Activated naive CD4-positive, alpha-beta T cell treated with anti-CD3 and anti-CD28 coated beads, Interleukin-2, amount 10 ng/mL, durations not matched to agents 7 days and 5 days (primary cell): ENCODE measurements at regions not wholly inside any gene's neighbourhood (a gene's known extent, or its start where the extent isn't known, plus 50 kb on each side); places are given as distances from the start of the nearest gene placed in this dataset.
"Not testable (repeated sequence)": the region's sequence is repeated elsewhere in the genome, so short reads cannot be mapped to it uniquely, and the experiment has no call there.

Source experiments
- CTCF ChIA-PET: fragments of 350-600 bp; sonication (Branson Sonifier 250); formaldehyde crosslinking; loops from one replicate; lab custom pipeline; 2021; ENCODE audit warnings: antibody characterized with exemption; lab: Charles Lee
- DNase-seq: peaks from one replicate; pipeline ENCODE4 v3.0.0-alpha.2; 2020
- H3K27ac Mint-ChIP-seq: one replicate; pipeline ENCODE4 v1.8.0; 2021; ENCODE audit warnings: mild to moderate bottlenecking, moderate library complexity, mixed read lengths
- H3K27me3 Mint-ChIP-seq: one replicate; pipeline ENCODE4 v1.8.0; 2021; ENCODE audit warnings: mild to moderate bottlenecking, mixed read lengths
- H3K36me3 Mint-ChIP-seq: one replicate; pipeline ENCODE4 v1.8.0; 2021; ENCODE audit warnings: mixed read lengths
- H3K4me1 Mint-ChIP-seq: one replicate; pipeline ENCODE4 v1.8.0; 2021; ENCODE audit warnings: mixed read lengths
- H3K4me3 Mint-ChIP-seq: one replicate; pipeline ENCODE4 v1.8.0; 2021; ENCODE audit warnings: mild to moderate bottlenecking, moderate library complexity, mixed read lengths
- H3K9me3 Mint-ChIP-seq: one replicate; pipeline ENCODE4 v1.8.0; 2021; ENCODE audit warnings: mixed read lengths

DNA sequence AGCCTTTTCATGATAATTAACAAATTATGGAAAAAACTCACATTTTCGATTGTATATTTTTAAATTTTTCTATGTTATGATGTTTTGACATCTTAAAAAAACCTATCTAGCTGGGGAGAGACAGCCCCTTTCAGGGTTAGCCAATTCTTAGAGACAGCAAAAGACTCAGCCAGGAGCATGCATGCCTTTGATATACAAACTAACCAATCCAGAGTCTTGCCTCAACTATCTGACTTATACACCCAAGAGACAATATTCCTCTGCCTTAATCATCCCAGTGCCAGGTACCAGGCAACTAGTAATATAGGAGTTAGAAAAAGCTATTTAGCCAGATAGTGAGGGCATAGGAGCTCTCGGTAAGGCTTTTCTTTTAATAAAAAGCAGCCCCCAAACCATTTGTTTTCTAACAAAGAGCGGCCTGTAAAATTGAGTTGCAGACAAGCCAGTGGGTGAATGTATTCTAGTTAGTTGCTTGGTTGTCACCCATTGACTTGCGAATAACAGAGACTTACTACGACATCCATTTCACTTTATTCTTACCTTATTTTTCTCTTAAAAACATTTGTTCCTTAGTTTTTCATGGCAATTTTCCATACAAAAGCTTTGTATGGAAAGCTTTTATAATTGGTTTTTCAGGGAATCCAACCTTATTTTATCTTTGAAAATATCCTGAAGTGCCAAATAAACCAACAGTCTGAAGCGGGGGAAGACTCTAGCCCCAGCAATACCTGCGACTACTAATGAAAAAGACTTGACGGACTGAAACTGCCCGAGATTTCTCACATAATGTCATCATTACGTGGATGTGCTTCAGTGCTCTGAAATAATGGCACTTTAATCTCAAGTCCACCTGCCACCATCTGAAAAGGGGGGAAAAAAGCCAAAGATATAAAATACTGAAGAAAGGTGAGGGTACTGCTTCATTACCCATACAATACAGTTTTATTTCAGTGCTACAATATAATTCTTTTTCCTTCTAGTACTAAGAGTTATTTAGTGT, 64.6 kb upstream of the ATP2C1 start:
- Mint-ChIP-seq H3K4me1 (no peaks in the 10 kb centered on the region), H3K9me3 (no peaks in the 10 kb centered on the region), H3K27me3 (peaks cover 16% of the 10 kb centered on the region), H3K4me3 (no peak overlapping the region), H3K27ac (no peak overlapping the region), H3K36me3 (no peaks in the 10 kb centered on the region)
- no peak for DNase-seq
- CTCF ChIA-PET = no interaction called here

DNA sequence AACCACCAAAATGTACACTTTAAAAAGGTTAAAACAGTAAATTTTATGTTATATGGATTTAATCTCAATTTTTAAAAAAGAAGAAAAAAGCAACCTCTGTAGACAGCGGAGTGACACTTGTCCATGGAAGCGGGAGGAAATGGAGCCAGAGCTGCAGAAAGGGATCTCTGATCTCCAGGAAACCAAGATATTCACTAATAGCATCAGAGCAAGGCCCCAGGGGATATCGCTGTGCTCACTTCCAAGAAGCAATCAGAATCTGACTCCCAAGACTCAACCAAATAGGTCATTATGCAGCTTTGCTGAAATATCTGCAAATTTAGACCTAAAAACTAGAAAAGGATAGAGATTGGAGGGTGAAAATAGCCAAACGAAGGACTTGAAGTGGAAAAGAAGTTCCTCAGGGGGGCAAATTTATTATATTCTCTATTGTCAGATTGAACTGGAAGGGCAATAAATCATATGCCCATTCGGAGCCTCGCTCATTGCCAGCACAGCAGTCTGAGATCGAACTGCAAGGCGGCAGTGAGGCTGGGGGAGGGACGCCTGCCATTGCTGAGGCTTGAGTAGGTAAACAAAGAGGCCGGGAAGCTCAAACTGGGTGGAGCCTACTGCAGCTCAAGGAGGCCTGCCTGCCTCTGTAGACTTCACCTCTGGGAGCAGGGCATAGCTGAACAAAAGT, 62.0 kb upstream of the ATP2C1 start:
- no peak overlapping the region for H3K4me3 Mint-ChIP-seq
- no peak overlapping the region for H3K27ac Mint-ChIP-seq
- CTCF ChIA-PET = no interaction called here
- no peaks in the 10 kb centered on the region for H3K36me3 Mint-ChIP-seq
- H3K9me3 Mint-ChIP-seq = no peaks in the 10 kb centered on the region
- no peak for DNase-seq
- H3K27me3 Mint-ChIP-seq = peaks cover 13% of the 10 kb centered on the region
- no peaks in the 10 kb centered on the region for H3K4me1 Mint-ChIP-seq

DNA sequence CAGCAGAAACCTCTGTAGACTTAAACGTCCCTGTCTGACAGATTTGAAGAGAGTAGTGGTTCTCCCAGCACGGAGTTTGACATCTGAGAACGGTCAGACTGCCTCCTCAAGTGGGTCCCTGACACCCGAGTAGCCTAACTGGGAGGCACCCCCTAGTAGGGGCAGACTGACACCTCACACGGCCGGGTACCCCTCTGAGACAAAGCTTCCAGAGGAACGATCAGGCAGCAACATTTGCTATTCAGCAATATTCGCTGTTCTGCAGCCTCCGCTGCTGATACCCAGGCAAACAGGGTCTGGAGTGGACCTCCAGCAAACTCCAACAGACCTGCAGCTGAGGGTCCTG, 61.5 kb upstream of the ATP2C1 start:
- H3K27me3 Mint-ChIP-seq = peaks cover 13% of the 10 kb centered on the region
- CTCF ChIA-PET, H3K27ac Mint-ChIP-seq, H3K9me3 Mint-ChIP-seq, DNase-seq, H3K36me3 Mint-ChIP-seq, H3K4me1 Mint-ChIP-seq, H3K4me3 Mint-ChIP-seq: not testable (repeated sequence)

DNA sequence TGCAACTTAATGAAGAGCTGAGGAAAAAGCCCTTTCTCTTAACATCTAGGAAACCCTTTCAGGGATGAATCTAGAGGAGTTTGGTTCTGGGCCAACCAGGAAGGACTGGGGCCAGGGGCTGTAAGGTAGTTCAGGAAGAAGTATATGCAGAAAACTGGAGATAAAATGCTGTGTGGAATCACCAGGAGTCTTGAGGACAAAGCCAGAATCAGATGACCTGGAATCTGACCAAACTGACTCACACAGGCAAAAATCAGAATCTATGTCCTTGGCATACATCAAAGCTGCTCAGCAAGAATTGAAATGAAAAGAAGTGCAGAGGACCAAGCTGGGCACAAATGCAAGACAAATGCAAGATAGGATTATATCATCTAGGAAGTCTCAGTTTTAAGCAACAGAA, 59.4 kb upstream of the ATP2C1 start:
- CTCF ChIA-PET = no interaction called here
- no peak overlapping the region for H3K4me3 Mint-ChIP-seq
- H3K27ac Mint-ChIP-seq = no peak overlapping the region
- H3K36me3 Mint-ChIP-seq = no peaks in the 10 kb centered on the region
- H3K27me3 Mint-ChIP-seq = peaks cover 17% of the 10 kb centered on the region
- H3K9me3 Mint-ChIP-seq = no peaks in the 10 kb centered on the region
- no peak for DNase-seq
- H3K4me1 Mint-ChIP-seq = no peaks in the 10 kb centered on the region

DNA sequence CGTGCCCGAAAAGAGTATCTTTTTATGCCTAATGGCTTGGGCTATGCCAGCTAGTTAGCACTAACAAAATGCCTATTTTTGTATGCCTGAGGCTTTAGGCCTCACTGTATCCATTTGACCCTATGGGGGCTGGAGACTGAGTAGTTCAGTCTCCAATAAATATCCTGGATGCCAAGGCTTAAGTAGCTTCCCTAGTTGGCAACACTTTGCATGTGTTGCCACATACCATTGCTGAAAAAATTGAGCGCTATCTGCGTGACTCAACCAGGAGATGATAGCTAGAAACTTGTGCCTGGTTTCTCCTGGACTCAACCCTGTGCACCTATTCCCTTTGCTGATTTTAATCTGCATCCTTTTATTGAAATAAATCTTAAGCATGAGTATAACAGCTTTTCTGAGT, 58.4 kb upstream of the ATP2C1 start:
- H3K27me3 Mint-ChIP-seq = peaks cover 17% of the 10 kb centered on the region
- no peak overlapping the region for H3K4me3 Mint-ChIP-seq
- H3K4me1 Mint-ChIP-seq = no peaks in the 10 kb centered on the region
- DNase-seq = no peak
- no peaks in the 10 kb centered on the region for H3K36me3 Mint-ChIP-seq
- H3K9me3 Mint-ChIP-seq = no peaks in the 10 kb centered on the region
- no peak overlapping the region for H3K27ac Mint-ChIP-seq
- CTCF ChIA-PET = no interaction called here

DNA sequence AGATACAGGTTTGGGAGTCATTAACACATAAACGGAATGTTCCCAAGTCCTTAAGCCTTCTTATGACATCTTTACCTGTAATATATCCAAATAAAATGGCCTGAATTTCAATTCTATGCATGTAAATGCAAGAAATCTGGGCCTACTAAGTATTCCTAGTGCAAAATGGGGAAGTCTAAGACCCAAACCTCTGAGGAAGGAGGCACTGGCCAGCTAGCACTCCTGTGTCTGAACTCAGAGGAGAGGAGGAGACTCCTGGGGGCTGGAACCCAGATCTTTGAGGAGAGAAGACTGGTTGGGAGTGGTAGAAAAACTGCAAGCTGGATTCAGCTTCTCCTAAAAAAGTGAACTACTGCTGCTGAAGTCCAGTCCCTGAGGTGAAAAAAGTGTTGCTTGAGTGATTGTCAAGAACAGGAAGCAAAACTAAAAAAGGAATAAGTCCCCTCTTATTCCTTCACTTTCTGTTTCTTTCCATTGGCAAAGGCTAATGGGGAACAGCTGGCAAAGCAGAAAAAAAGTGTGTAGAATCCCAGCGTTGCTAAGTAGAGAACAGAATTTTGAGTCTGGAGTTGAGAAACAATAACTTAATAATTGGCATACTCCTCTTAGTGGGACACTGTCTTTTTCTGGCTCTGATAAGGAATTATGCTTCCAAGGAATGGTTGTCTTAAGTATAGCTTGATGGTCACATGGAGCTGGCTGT, 54.8 kb upstream of the ATP2C1 start:
- no peak overlapping the region for H3K27ac Mint-ChIP-seq
- H3K4me1 Mint-ChIP-seq = no peaks in the 10 kb centered on the region
- H3K9me3 Mint-ChIP-seq = no peaks in the 10 kb centered on the region
- H3K4me3 Mint-ChIP-seq = no peak overlapping the region
- H3K27me3 Mint-ChIP-seq = peaks cover 5% of the 10 kb centered on the region
- H3K36me3 Mint-ChIP-seq = no peaks in the 10 kb centered on the region
- DNase-seq = no peak
- CTCF ChIA-PET = interaction anchor here (1.3 kb wide), 1 partner anchor 13 kb away, joined by 3 read pairs; no protein-coding TSS in a partner anchor

DNA sequence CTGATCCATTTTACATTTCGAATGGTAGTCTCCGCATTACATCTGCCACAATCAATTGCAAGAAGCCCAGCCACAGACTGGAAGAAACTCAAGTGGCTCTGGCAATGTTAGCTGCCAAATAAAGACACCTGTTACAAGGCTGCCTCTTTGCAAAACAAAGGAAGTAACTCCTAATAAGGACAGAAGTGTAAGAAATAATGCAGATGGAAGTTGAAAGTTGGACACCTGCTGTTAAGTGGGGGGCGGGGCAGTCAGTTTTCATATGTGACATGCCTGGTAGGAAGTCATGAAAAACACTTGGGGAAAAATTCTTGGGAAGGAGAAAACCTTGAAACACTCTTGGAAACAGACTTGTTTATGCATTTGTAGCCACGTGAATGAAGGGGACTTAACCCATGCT, 54.1 kb upstream of the ATP2C1 start:
- no peaks in the 10 kb centered on the region for H3K9me3 Mint-ChIP-seq
- no peak overlapping the region for H3K27ac Mint-ChIP-seq
- H3K4me3 Mint-ChIP-seq = no peak overlapping the region
- no peaks in the 10 kb centered on the region for H3K36me3 Mint-ChIP-seq
- no peak for DNase-seq
- H3K4me1 Mint-ChIP-seq = no peaks in the 10 kb centered on the region
- CTCF ChIA-PET = interaction anchor here (1.3 kb wide), 2 partner anchors 10 to 14 kb away, joined by 3 to 5 read pairs; no protein-coding TSS in a partner anchor
- peaks cover 5% of the 10 kb centered on the region for H3K27me3 Mint-ChIP-seq

DNA sequence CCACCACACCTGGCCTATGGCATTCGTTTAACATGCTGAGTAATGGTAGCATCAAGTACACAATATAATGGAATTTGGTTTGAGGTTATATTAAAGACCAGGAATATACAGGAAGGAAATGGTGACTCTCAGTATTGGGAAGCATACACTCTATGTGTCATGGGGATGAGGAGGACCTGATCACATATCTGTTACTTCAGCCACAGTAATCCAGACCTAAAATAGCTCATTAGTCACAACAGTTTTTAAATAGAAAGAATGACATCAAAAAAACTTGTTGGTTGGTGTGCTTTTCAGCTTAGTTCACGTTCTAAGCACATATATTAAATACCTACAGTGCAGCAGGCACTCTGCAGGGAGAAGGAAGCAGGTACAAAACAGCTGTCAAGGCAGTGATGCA, 52.5 kb upstream of the ATP2C1 start:
- CTCF ChIA-PET = no interaction called here
- H3K9me3 Mint-ChIP-seq = no peaks in the 10 kb centered on the region
- peaks cover 13% of the 10 kb centered on the region for H3K27me3 Mint-ChIP-seq
- no peak overlapping the region for H3K4me3 Mint-ChIP-seq
- DNase-seq = no peak
- H3K4me1 Mint-ChIP-seq = no peaks in the 10 kb centered on the region
- no peak overlapping the region for H3K27ac Mint-ChIP-seq
- H3K36me3 Mint-ChIP-seq = no peaks in the 10 kb centered on the region

DNA sequence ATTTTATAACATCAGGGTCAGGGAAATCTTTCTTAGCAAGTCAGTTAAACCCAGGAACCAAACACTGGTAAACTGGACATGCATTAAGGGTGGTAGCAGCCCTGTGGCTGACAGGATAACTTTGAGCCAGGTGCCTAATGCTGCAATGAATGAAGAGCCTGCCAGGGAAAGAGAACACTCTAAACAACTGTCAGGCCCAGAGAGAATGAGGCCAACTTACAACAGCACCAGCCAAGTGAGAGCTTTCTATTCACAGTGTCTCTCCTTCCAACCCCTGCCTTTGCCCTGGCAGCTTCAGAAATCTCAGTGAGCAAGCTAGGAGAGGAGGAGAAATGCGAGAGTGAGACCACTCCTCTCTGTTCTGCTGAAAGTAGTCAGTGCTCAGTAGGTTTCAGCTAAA, 50.4 kb upstream of the ATP2C1 start:
- CTCF ChIA-PET = no interaction called here
- Mint-ChIP-seq H3K27ac (no peak overlapping the region), H3K36me3 (no peaks in the 10 kb centered on the region), H3K4me3 (no peak overlapping the region), H3K9me3 (no peaks in the 10 kb centered on the region), H3K27me3 (peaks cover 13% of the 10 kb centered on the region), H3K4me1 (no peaks in the 10 kb centered on the region)
- DNase-seq = no peak
